ENCODE measurements at regions not wholly inside any gene's neighbourhood (a gene's known extent, or its start where the extent isn't known, plus 50 kb on each side); places are given as distances from the start of the nearest gene placed in this dataset.

DNA sequence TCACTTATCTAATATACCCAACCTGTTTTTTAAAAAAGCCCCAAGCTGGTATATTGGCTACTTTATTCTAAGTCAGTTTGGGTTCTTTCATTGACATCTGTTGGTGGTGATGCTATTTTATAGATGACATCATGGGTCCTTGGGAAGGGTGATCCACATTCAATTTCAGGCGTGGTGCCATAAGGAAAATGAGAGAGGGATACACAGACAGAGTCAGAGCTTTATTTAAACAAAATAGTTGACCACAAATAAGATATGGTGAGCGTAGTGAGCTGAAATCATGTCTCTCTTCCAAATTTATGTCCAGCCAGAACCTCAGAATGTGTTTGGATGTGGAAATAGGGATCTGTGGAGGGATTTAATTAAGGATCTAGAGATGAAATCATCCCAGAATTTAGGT, 302.4 kb downstream of the MAT2B start:
- TF ChIP-seq POLR2A (IDR thresholded peaks at IDR 0.05) (no peak), CTCF (IDR thresholded peaks at IDR 0.05) (no peak)
